HepG2 (cell line): ENCODE measurements at regions not wholly inside any gene's neighbourhood (a gene's known extent, or its start where the extent isn't known, plus 50 kb on each side); places are given as distances from the start of the nearest gene placed in this dataset.

Source experiments
- ATAC-seq: fragments of 200-7000 bp; cut with Tn5 transposase; 3 replicates; pipeline ENCODE4 v1.9.1; 2020; ENCODE audit warnings: mild to moderate bottlenecking, moderate library complexity
- BruUV-seq: library from RNA; stranded (reverse); fragments of 400-500 nt; replicated peaks from 2 replicates; lab custom pipeline; 2021; lab: Mats Ljungman, UMichigan
- CTCF ChIA-PET: fragments of 300-600 bp; formaldehyde crosslinking; extraction: SDS; loops from one replicate; lab custom pipeline; 2021; ENCODE audit warnings: low total read pairs, inconsistent platforms, low intra/inter-chr PET ratio; lab: Yijun Ruan, JAX
- POLR2A ChIA-PET: fragments of 350-600 bp; sonication (Branson Sonifier 250); formaldehyde crosslinking; loops from one replicate; lab custom pipeline; 2020; ENCODE audit warnings: antibody characterized with exemption, inconsistent platforms; lab: Yijun Ruan, JAX
- DNase-seq: peaks from one replicate; pipeline ENCODE4 v3.0.0-alpha.2; 2015; ENCODE audit warnings: low spot score
- FAIRE-seq: peaks from 3 replicates; lab custom pipeline; 2011; peaks lifted over from hg19 to GRCh38; lab: Jason Lieb, UNC
- H2AFZ ChIP-seq: one replicate; pipeline ENCODE4 v1.6.1; 2011; ENCODE audit warnings: low read length, inconsistent platforms
- H3K27ac ChIP-seq: fragments of 300-600 bp; 3 replicates; pipeline ENCODE4 v1.8.0; 2011; ENCODE audit warnings: mixed run types, mild to moderate bottlenecking, mixed read lengths, low read length, inconsistent platforms; ENCODE audit not compliant: insufficient read depth; ENCODE audit errors: extremely low read length
- H3K27me3 ChIP-seq, 2 experiments: fragments of 200-600 bp in 1 of 2; 2 replicates in 1 of 2; 3 replicates in 1 of 2; pipeline versions ENCODE4 v1.6.0 to v1.8.0; 2011; ENCODE audit warnings: low read length in 2 of 2, mild to moderate bottlenecking in 2 of 2, moderate library complexity in 2 of 2, inconsistent platforms in 1 of 2; ENCODE audit not compliant: insufficient read depth in 2 of 2, control insufficient read depth in 1 of 2
- H3K36me3 ChIP-seq, 2 experiments: fragments of 200-600 bp in 1 of 2; replicated peaks in 1 of 2; 2 replicates in 1 of 2; 3 replicates in 1 of 2; pipeline versions ENCODE4 v1.5.1 to v1.8.0; 2011; ENCODE audit warnings: low read length in 2 of 2, inconsistent platforms in 1 of 2; ENCODE audit not compliant: insufficient read depth in 2 of 2, control insufficient read depth in 1 of 2
- H3K4me1 ChIP-seq: 2 replicates; pipeline ENCODE4 v1.5.1; 2012; ENCODE audit warnings: low read length, inconsistent platforms; ENCODE audit not compliant: insufficient read depth
- H3K4me2 ChIP-seq: 2 replicates; pipeline ENCODE4 v1.6.0; 2011; ENCODE audit warnings: low read depth, low read length, inconsistent platforms
- H3K4me3 ChIP-seq, 3 experiments: fragments of 200-600 bp in 1 of 3; sonication (generic), shearing (Covaris generic) in 1 of 3; replicated peaks in 1 of 3; 2 replicates each; pipeline ENCODE4 v1.5.1; 2011 to 2016; ENCODE audit warnings: low read length in 3 of 3, inconsistent platforms in 2 of 3, low read depth in 2 of 3, mild to moderate bottlenecking in 2 of 3, control low read depth in 1 of 3, mixed read lengths in 1 of 3; ENCODE audit not compliant: insufficient read depth in 1 of 3
- H3K79me2 ChIP-seq: one replicate; pipeline ENCODE4 v1.6.1; 2011; ENCODE audit warnings: low read length, inconsistent platforms; ENCODE audit not compliant: insufficient read depth
- H3K9ac ChIP-seq: 2 replicates; pipeline ENCODE4 v1.6.0; 2011; ENCODE audit warnings: mild to moderate bottlenecking, low read depth, low read length, inconsistent platforms; ENCODE audit not compliant: insufficient read depth
- H3K9me3 ChIP-seq: 2 replicates; pipeline ENCODE4 v1.5.1; 2012; ENCODE audit warnings: mild to moderate bottlenecking, low read length
- H4K20me1 ChIP-seq: 2 replicates; pipeline ENCODE4 v1.6.0; 2011; ENCODE audit warnings: inconsistent platforms, mild to moderate bottlenecking, low read length, moderate library complexity; ENCODE audit not compliant: insufficient read depth
- ELF4 ChIP-seq: sonication (generic); formaldehyde crosslinking; IDR thresholded peaks from 2 replicates; pipeline ENCODE4 v1.5.0; 2020; ENCODE audit warnings: missing genetic modification reagents, mild to moderate bottlenecking, moderate library complexity, borderline replicate concordance
- NFE2 ChIP-seq: sonication (generic); formaldehyde crosslinking; IDR thresholded peaks from 2 replicates; pipeline ENCODE4 v1.4.0; 2020; ENCODE audit warnings: missing genetic modification reagents
- PTBP1 ChIP-seq: fragments of 200-400 bp; formaldehyde crosslinking; IDR thresholded peaks from 2 replicates; pipeline ENCODE4 v1.6.1; 2018; ENCODE audit warnings: low read length, low read depth; ENCODE audit not compliant: poor library complexity, severe bottlenecking
- SMAD1 ChIP-seq: sonication (generic); formaldehyde crosslinking; IDR thresholded peaks from 2 replicates; pipeline ENCODE4 v1.4.0; 2020; ENCODE audit warnings: missing genetic modification reagents, low read depth, mild to moderate bottlenecking, borderline replicate concordance
- WIZ ChIP-seq: sonication (generic); formaldehyde crosslinking; IDR thresholded peaks from 2 replicates; pipeline ENCODE4 v1.5.1; 2020; ENCODE audit warnings: mild to moderate bottlenecking, missing genetic modification reagents
- ZNF234 ChIP-seq: sonication (generic); formaldehyde crosslinking; conservative IDR thresholded peaks from 2 replicates; pipeline ENCODE4 v1.5.1; 2020; ENCODE audit warnings: mild to moderate bottlenecking, missing genetic modification reagents
- ZNF605 ChIP-seq: sonication (generic); formaldehyde crosslinking; IDR thresholded peaks from 2 replicates; pipeline ENCODE4 v1.8.0; 2022; ENCODE audit warnings: mild to moderate bottlenecking, missing genetic modification reagents
- ZNF776 ChIP-seq: sonication (generic); formaldehyde crosslinking; IDR thresholded peaks from 2 replicates; pipeline ENCODE4 v1.4.0; 2020; ENCODE audit warnings: mild to moderate bottlenecking, missing genetic modification reagents
- WGBS: methylation state at CpG from one replicate; pipeline ENCODE4 v1.1.6; 2017; ENCODE audit warnings: low lambda C conversion rate; 5-methylcytosine and 5-hydroxymethylcytosine counted together
- in situ Hi-C: cut with HindIII; loops from 2 replicates; pipeline ENCODE4 v1.10.0; 2017; ENCODE audit warnings: low pct_unique_long_range_greater_than_20kb; ENCODE audit not compliant: extremely low pct_ligation_motif_present
- intact Hi-C: fragments of 100-400 bp; cut with micrococcal nuclease; formaldehyde crosslinking; loops from one replicate; pipeline ENCODE4 v1.10.0; 2022; ENCODE audit not compliant: unreplicated experiment
- TF ChIP-seq, protein P1 (sequence below): sonication (generic); formaldehyde crosslinking; IDR thresholded peaks from 2 replicates; pipeline ENCODE4 v1.8.0; 2022; ENCODE audit warnings: missing genetic modification reagents, mild to moderate bottlenecking, moderate library complexity, borderline replicate concordance
- TF ChIP-seq, protein P2 (sequence below): sonication (generic); formaldehyde crosslinking; IDR thresholded peaks from 2 replicates; pipeline ENCODE4 v1.4.0; 2020; ENCODE audit warnings: mild to moderate bottlenecking, missing genetic modification reagents
- TF ChIP-seq, protein P3 (sequence below): sonication (generic); formaldehyde crosslinking; IDR thresholded peaks from 2 replicates; pipeline ENCODE4 v1.4.0; 2020; ENCODE audit warnings: missing genetic modification reagents, borderline replicate concordance
- TF ChIP-seq, protein P4 (sequence below): sonication (generic); formaldehyde crosslinking; conservative IDR thresholded peaks from 2 replicates; pipeline ENCODE4 v1.4.0; 2020; ENCODE audit warnings: mild to moderate bottlenecking, missing genetic modification reagents, moderate library complexity

DNA sequence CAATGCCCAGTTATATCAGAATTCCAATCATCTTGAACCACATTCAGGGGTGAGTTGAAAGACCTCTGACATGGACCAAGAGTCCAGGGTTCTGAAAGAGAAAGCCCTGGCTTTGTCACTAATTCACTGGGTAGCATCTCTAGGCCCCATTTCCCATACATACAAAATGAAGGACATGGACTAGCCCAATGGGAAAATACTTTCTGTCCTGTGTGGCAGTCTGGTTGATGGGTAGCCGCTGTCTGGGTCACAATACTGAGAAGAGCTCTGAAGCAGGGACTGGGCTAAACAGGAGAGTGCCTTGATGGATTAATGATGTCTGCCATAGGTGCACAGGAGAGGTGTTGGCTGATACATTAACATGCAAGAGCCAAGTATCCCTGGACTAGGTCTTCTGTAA is 214.3 kb downstream of the RAB11FIP4 start:
- peaks cover 2% of the 10 kb centered on the region for H3K4me1 ChIP-seq
- WGBS = 90% methylated on average over 1 of the region's 1 CpG
- in situ Hi-C loops = no loop called here
- no TSS peak for BruUV-seq
- no peak overlapping the region for H3K9ac ChIP-seq
- intact Hi-C loops = no loop called here
- no peak overlapping the region for H3K4me3 ChIP-seq
- H3K27ac ChIP-seq = no peak overlapping the region
- H3K36me3 ChIP-seq = no peaks in the 10 kb centered on the region
- ChIA-PET CTCF (no interaction called here), POLR2A (no interaction called here)
- H3K79me2 ChIP-seq = no peaks in the 10 kb centered on the region
- no peaks in the 10 kb centered on the region; a peak in 1 of 5 replicates for H3K27me3 ChIP-seq
- DNase-seq = no peak
- H3K9me3 ChIP-seq = no peaks in the 10 kb centered on the region
- ATAC-seq = no peak
- H2AFZ ChIP-seq = no peak overlapping the region
- no peak overlapping the region for H3K4me2 ChIP-seq
- no peak for FAIRE-seq
- H4K20me1 ChIP-seq = no peaks in the 10 kb centered on the region
- no peak for TF ChIP-seq ELF4 (CRISPR knock-in tag)
- TF ChIP-seq, protein P1, sequence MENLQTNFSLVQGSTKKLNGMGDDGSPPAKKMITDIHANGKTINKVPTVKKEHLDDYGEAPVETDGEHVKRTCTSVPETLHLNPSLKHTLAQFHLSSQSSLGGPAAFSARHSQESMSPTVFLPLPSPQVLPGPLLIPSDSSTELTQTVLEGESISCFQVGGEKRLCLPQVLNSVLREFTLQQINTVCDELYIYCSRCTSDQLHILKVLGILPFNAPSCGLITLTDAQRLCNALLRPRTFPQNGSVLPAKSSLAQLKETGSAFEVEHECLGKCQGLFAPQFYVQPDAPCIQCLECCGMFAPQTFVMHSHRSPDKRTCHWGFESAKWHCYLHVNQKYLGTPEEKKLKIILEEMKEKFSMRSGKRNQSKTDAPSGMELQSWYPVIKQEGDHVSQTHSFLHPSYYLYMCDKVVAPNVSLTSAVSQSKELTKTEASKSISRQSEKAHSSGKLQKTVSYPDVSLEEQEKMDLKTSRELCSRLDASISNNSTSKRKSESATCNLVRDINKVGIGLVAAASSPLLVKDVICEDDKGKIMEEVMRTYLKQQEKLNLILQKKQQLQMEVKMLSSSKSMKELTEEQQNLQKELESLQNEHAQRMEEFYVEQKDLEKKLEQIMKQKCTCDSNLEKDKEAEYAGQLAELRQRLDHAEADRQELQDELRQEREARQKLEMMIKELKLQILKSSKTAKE (CRISPR knock-in tag) = no peak
- TF ChIP-seq, protein P2, sequence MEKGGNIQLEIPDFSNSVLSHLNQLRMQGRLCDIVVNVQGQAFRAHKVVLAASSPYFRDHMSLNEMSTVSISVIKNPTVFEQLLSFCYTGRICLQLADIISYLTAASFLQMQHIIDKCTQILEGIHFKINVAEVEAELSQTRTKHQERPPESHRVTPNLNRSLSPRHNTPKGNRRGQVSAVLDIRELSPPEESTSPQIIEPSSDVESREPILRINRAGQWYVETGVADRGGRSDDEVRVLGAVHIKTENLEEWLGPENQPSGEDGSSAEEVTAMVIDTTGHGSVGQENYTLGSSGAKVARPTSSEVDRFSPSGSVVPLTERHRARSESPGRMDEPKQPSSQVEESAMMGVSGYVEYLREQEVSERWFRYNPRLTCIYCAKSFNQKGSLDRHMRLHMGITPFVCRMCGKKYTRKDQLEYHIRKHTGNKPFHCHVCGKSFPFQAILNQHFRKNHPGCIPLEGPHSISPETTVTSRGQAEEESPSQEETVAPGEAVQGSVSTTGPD (CRISPR knock-in tag) = no peak
- TF ChIP-seq ZNF234 (CRISPR knock-in tag) = no peak
- no peak for TF ChIP-seq ZNF605
- TF ChIP-seq, protein P3, sequence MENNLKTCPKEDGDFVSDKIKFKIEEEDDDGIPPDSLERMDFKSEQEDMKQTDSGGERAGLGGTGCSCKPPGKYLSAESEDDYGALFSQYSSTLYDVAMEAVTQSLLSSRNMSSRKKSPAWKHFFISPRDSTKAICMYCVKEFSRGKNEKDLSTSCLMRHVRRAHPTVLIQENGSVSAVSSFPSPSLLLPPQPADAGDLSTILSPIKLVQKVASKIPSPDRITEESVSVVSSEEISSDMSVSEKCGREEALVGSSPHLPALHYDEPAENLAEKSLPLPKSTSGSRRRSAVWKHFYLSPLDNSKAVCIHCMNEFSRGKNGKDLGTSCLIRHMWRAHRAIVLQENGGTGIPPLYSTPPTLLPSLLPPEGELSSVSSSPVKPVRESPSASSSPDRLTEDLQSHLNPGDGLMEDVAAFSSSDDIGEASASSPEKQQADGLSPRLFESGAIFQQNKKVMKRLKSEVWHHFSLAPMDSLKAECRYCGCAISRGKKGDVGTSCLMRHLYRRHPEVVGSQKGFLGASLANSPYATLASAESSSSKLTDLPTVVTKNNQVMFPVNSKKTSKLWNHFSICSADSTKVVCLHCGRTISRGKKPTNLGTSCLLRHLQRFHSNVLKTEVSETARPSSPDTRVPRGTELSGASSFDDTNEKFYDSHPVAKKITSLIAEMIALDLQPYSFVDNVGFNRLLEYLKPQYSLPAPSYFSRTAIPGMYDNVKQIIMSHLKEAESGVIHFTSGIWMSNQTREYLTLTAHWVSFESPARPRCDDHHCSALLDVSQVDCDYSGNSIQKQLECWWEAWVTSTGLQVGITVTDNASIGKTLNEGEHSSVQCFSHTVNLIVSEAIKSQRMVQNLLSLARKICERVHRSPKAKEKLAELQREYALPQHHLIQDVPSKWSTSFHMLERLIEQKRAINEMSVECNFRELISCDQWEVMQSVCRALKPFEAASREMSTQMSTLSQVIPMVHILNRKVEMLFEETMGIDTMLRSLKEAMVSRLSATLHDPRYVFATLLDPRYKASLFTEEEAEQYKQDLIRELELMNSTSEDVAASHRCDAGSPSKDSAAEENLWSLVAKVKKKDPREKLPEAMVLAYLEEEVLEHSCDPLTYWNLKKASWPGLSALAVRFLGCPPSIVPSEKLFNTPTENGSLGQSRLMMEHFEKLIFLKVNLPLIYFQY (CRISPR knock-in tag) = no peak
- no peak for TF ChIP-seq SMAD1
- TF ChIP-seq, protein P4, sequence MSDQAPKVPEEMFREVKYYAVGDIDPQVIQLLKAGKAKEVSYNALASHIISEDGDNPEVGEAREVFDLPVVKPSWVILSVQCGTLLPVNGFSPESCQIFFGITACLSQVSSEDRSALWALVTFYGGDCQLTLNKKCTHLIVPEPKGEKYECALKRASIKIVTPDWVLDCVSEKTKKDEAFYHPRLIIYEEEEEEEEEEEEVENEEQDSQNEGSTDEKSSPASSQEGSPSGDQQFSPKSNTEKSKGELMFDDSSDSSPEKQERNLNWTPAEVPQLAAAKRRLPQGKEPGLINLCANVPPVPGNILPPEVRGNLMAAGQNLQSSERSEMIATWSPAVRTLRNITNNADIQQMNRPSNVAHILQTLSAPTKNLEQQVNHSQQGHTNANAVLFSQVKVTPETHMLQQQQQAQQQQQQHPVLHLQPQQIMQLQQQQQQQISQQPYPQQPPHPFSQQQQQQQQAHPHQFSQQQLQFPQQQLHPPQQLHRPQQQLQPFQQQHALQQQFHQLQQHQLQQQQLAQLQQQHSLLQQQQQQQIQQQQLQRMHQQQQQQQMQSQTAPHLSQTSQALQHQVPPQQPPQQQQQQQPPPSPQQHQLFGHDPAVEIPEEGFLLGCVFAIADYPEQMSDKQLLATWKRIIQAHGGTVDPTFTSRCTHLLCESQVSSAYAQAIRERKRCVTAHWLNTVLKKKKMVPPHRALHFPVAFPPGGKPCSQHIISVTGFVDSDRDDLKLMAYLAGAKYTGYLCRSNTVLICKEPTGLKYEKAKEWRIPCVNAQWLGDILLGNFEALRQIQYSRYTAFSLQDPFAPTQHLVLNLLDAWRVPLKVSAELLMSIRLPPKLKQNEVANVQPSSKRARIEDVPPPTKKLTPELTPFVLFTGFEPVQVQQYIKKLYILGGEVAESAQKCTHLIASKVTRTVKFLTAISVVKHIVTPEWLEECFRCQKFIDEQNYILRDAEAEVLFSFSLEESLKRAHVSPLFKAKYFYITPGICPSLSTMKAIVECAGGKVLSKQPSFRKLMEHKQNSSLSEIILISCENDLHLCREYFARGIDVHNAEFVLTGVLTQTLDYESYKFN (CRISPR knock-in tag) = no peak
- no peak for TF ChIP-seq ZNF776 (CRISPR knock-in tag)
- no peak for TF ChIP-seq PTBP1
- no peak for TF ChIP-seq WIZ (CRISPR knock-in tag)
- TF ChIP-seq NFE2 (CRISPR knock-in tag) = no peak
